H9 (cell line): ENCODE measurements at regions not wholly inside any gene's neighbourhood (a gene's known extent, or its start where the extent isn't known, plus 50 kb on each side); places are given as distances from the start of the nearest gene placed in this dataset.

Experiments used
- DNase-seq: peaks from one replicate; pipeline ENCODE4 v3.0.0-alpha.2; 2017
- H2AFZ ChIP-seq: one replicate; pipeline ENCODE4 v1.6.1; 2013; ENCODE audit warnings: mild to moderate bottlenecking, low read length, control low read depth, moderate library complexity
- H2AK5ac ChIP-seq: 2 replicates; pipeline ENCODE4 v1.6.1; 2013; ENCODE audit warnings: low read length, control low read depth, mixed read lengths; ENCODE audit not compliant: insufficient read length
- H2BK120ac ChIP-seq: one replicate; pipeline ENCODE4 v1.6.1; 2013; ENCODE audit warnings: low read depth, mild to moderate bottlenecking, low read length, control low read depth, inconsistent platforms; ENCODE audit not compliant: poor library complexity, severe bottlenecking
- H2BK12ac ChIP-seq: 2 replicates; pipeline ENCODE4 v1.6.1; 2013; ENCODE audit warnings: low read length, control low read depth, mixed read lengths, low read depth; ENCODE audit not compliant: insufficient read length
- H2BK15ac ChIP-seq: 2 replicates; pipeline ENCODE4 v1.6.1; 2013; ENCODE audit warnings: low read depth, low read length, control low read depth
- H2BK20ac ChIP-seq: one replicate; pipeline ENCODE4 v1.6.1; 2013; ENCODE audit warnings: low read depth, mild to moderate bottlenecking, low read length, control low read depth, inconsistent platforms; ENCODE audit not compliant: poor library complexity, severe bottlenecking
- H2BK5ac ChIP-seq: 2 replicates; pipeline ENCODE4 v1.6.1; 2013; ENCODE audit warnings: low read length, control low read depth, mixed read lengths; ENCODE audit not compliant: insufficient read length
- H3K14ac ChIP-seq: 2 replicates; pipeline ENCODE4 v1.6.1; 2013; ENCODE audit warnings: low read length, control low read depth; ENCODE audit not compliant: insufficient read depth
- H3K18ac ChIP-seq: 2 replicates; pipeline ENCODE4 v1.6.1; 2013; ENCODE audit warnings: low read depth, mild to moderate bottlenecking, mixed read lengths, low read length, control low read depth; ENCODE audit not compliant: insufficient read length
- H3K23ac ChIP-seq: 2 replicates; pipeline ENCODE4 v1.6.1; 2013; ENCODE audit warnings: low read length, control low read depth, mixed read lengths, low read depth; ENCODE audit not compliant: insufficient read length
- H3K23me2 ChIP-seq: 2 replicates; pipeline ENCODE4 v1.6.1; 2013; ENCODE audit warnings: low read depth, mild to moderate bottlenecking, mixed read lengths, low read length, control low read depth; ENCODE audit not compliant: insufficient read length, poor library complexity, severe bottlenecking
- H3K27ac ChIP-seq: 2 replicates; pipeline ENCODE4 v1.5.1; 2013; ENCODE audit warnings: low read length, control low read depth, mixed read lengths, low read depth; ENCODE audit not compliant: insufficient read length
- H3K27me3 ChIP-seq: 2 replicates; pipeline ENCODE4 v1.6.1; 2013; ENCODE audit warnings: low read length, control low read depth, inconsistent platforms; ENCODE audit not compliant: insufficient read depth
- H3K4ac ChIP-seq: 2 replicates; pipeline ENCODE4 v1.6.1; 2013; ENCODE audit warnings: low read depth, mild to moderate bottlenecking, control low read depth, inconsistent platforms, low read length, moderate library complexity
- H3K4me1 ChIP-seq: 2 replicates; pipeline ENCODE4 v1.6.1; 2013; ENCODE audit warnings: low read length, control low read depth, inconsistent platforms; ENCODE audit not compliant: insufficient read depth
- H3K4me2 ChIP-seq: 2 replicates; pipeline ENCODE4 v1.6.1; 2013; ENCODE audit warnings: low read length, control low read depth, mixed read lengths; ENCODE audit not compliant: insufficient read length, insufficient read depth
- H3K56ac ChIP-seq: 2 replicates; pipeline ENCODE4 v1.6.1; 2013; ENCODE audit warnings: low read depth, mild to moderate bottlenecking, mixed read lengths, low read length, control low read depth; ENCODE audit not compliant: insufficient read length
- H3K79me1 ChIP-seq: 2 replicates; pipeline ENCODE4 v1.6.1; 2013; ENCODE audit warnings: low read depth, mild to moderate bottlenecking, moderate library complexity, low read length, control low read depth, inconsistent platforms; ENCODE audit not compliant: insufficient read depth, poor library complexity, severe bottlenecking
- H3K79me2 ChIP-seq: 2 replicates; pipeline ENCODE4 v1.6.1; 2013; ENCODE audit warnings: low read length, control low read depth, inconsistent platforms; ENCODE audit not compliant: insufficient read depth
- H3K9ac ChIP-seq: 2 replicates; pipeline ENCODE4 v1.6.1; 2013; ENCODE audit warnings: low read length, control low read depth, mixed read lengths; ENCODE audit not compliant: insufficient read length; ENCODE audit errors: extremely low read depth
- H3K9me3 ChIP-seq: one replicate; pipeline ENCODE4 v1.6.1; 2013; ENCODE audit warnings: low read depth, low read length, inconsistent platforms; ENCODE audit not compliant: control insufficient read depth
- H3T11ph ChIP-seq: one replicate; pipeline ENCODE4 v1.6.1; 2013; ENCODE audit warnings: mild to moderate bottlenecking, low read length, control low read depth, inconsistent platforms
- H4K20me1 ChIP-seq: one replicate; pipeline ENCODE4 v1.6.1; 2013; ENCODE audit not compliant: control insufficient read depth, insufficient read length, insufficient read depth
- H4K5ac ChIP-seq: 2 replicates; pipeline ENCODE4 v1.6.1; 2013; ENCODE audit warnings: low read depth, mild to moderate bottlenecking, mixed read lengths, low read length, control low read depth; ENCODE audit not compliant: insufficient read length
- H4K8ac ChIP-seq: replicated peaks from 2 replicates; pipeline ENCODE4 v1.6.1; 2013; ENCODE audit warnings: low read length, control low read depth, mixed read lengths, low read depth; ENCODE audit not compliant: insufficient read length
- H4K91ac ChIP-seq: 2 replicates; pipeline ENCODE4 v1.6.1; 2013; ENCODE audit warnings: low read depth, mild to moderate bottlenecking, moderate library complexity, mixed read lengths, low read length, control low read depth; ENCODE audit not compliant: insufficient read length
- H3K27ac Mint-ChIP-seq, 3 experiments: 2 replicates in 2 of 3; 3 replicates in 1 of 3; pipeline ENCODE4 v1.8.0; 2020 to 2021; ENCODE audit warnings: mixed read lengths in 3 of 3, mild to moderate bottlenecking in 1 of 3, moderate library complexity in 1 of 3
- H3K27me3 Mint-ChIP-seq: 2 replicates; pipeline ENCODE4 v1.8.0; 2021; ENCODE audit warnings: low read depth, mild to moderate bottlenecking, moderate library complexity, mixed read lengths
- H3K36me3 Mint-ChIP-seq, 3 experiments: 2 replicates in 2 of 3; 3 replicates in 1 of 3; pipeline ENCODE4 v1.8.0; 2020 to 2021; ENCODE audit warnings: low read depth in 3 of 3, mixed read lengths in 3 of 3; ENCODE audit not compliant: insufficient read depth in 1 of 3
- H3K4me1 Mint-ChIP-seq, 2 experiments: 2 replicates each; pipeline ENCODE4 v1.8.0; 2020; ENCODE audit warnings: mixed read lengths in 2 of 2
- H3K4me3 Mint-ChIP-seq, 2 experiments: 2 replicates in 1 of 2; 3 replicates in 1 of 2; pipeline ENCODE4 v1.8.0; 2020 to 2021; ENCODE audit warnings: mild to moderate bottlenecking in 2 of 2, mixed read lengths in 2 of 2, moderate library complexity in 1 of 2
- H3K9me3 Mint-ChIP-seq, 2 experiments: 2 replicates in 1 of 2; 3 replicates in 1 of 2; pipeline ENCODE4 v1.8.0; 2020; ENCODE audit warnings: mild to moderate bottlenecking in 2 of 2, mixed read lengths in 2 of 2, moderate library complexity in 1 of 2
- WGBS: extraction: QIAGEN DNeasy Blood & Tissue Kit; methylation state at CpG from one replicate; pipeline ENCODE4 v1.1.7; 2013; ENCODE audit warnings: missing lambda C conversion rate, low lambda C conversion rate, mixed read lengths; ENCODE audit not compliant: insufficient read length; ENCODE audit errors: extremely low coverage; 5-methylcytosine and 5-hydroxymethylcytosine counted together
- TF ChIP-seq, protein P1 (sequence below): fragments of 200-600 bp; sonication (generic); conservative IDR thresholded peaks from 3 replicates; pipeline ENCODE4 v1.8.0; 2021; ENCODE audit warnings: antibody characterized with exemption, mild to moderate bottlenecking

DNA sequence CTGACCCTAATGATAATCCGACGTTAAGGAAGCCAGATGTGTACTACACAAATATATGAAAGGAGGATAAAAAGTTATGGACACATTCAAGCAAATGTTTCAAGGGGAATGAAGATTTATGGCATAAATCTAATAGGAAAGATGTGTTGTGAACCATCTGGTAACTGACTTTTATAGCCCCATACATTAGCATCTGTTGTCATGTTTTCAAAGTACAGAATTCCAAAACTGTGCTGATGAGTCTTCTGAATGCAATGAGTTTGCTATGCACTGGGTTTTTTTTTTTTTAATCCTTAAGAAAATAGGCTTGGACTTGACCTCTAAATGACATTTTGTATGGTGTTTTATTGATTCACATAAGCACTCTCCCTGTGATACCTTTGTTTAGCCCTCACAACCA lies 158.5 kb upstream of the ESRRG start:
- no peak overlapping the region; a peak in 2 of 7 replicates for H3K27ac Mint-ChIP-seq
- H4K8ac ChIP-seq: no peak overlapping the region
- no peak overlapping the region for H2BK12ac ChIP-seq
- H3K27me3 ChIP-seq: no peaks in the 10 kb centered on the region
- H3K27ac ChIP-seq: no peak overlapping the region
- no peak overlapping the region for H2AFZ ChIP-seq
- H3K9ac ChIP-seq: no peak overlapping the region
- H2BK120ac ChIP-seq: no peak overlapping the region
- H3K4me1 Mint-ChIP-seq: peaks cover 0 to 3% of the 10 kb centered on the region in 2 experiments; a peak in 3 of 4 replicates
- H3T11ph ChIP-seq: no peak overlapping the region
- no peak overlapping the region for H4K91ac ChIP-seq
- no peak overlapping the region for H3K4me3 Mint-ChIP-seq
- no CpG with 5 or more reads among the region's 2 CpGs for WGBS
- no peaks in the 10 kb centered on the region for H3K23me2 ChIP-seq
- no peak for DNase-seq
- no peak overlapping the region for H2AK5ac ChIP-seq
- no peak overlapping the region for H3K18ac ChIP-seq
- no peaks in the 10 kb centered on the region for H3K27me3 Mint-ChIP-seq
- no peaks in the 10 kb centered on the region for H3K36me3 Mint-ChIP-seq
- no peak overlapping the region for H2BK5ac ChIP-seq
- no peak overlapping the region for H4K5ac ChIP-seq
- no peak overlapping the region for H3K56ac ChIP-seq
- H3K23ac ChIP-seq: no peak overlapping the region
- no peak overlapping the region for H2BK20ac ChIP-seq
- no peaks in the 10 kb centered on the region for H3K79me1 ChIP-seq
- H3K14ac ChIP-seq: no peak overlapping the region
- no peaks in the 10 kb centered on the region for H3K9me3 ChIP-seq
- TF ChIP-seq, protein P1, sequence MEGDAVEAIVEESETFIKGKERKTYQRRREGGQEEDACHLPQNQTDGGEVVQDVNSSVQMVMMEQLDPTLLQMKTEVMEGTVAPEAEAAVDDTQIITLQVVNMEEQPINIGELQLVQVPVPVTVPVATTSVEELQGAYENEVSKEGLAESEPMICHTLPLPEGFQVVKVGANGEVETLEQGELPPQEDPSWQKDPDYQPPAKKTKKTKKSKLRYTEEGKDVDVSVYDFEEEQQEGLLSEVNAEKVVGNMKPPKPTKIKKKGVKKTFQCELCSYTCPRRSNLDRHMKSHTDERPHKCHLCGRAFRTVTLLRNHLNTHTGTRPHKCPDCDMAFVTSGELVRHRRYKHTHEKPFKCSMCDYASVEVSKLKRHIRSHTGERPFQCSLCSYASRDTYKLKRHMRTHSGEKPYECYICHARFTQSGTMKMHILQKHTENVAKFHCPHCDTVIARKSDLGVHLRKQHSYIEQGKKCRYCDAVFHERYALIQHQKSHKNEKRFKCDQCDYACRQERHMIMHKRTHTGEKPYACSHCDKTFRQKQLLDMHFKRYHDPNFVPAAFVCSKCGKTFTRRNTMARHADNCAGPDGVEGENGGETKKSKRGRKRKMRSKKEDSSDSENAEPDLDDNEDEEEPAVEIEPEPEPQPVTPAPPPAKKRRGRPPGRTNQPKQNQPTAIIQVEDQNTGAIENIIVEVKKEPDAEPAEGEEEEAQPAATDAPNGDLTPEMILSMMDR: no peak
- H3K4ac ChIP-seq: no peak overlapping the region
- peaks cover 7% of the 10 kb centered on the region for H3K4me1 ChIP-seq
- no peaks in the 10 kb centered on the region for H3K9me3 Mint-ChIP-seq
- H4K20me1 ChIP-seq: no peaks in the 10 kb centered on the region
- no peak overlapping the region for H3K4me2 ChIP-seq
- H2BK15ac ChIP-seq: no peak overlapping the region
- no peaks in the 10 kb centered on the region for H3K79me2 ChIP-seq
